SK-N-SH (cell line): ENCODE measurements at regions not wholly inside any gene's neighbourhood (a gene's known extent, or its start where the extent isn't known, plus 50 kb on each side); places are given as distances from the start of the nearest gene placed in this dataset.

Source experiments
- CTCF ChIA-PET: fragments of 300-600, 350-600 bp; formaldehyde crosslinking; extraction: SDS; loops from one replicate; lab custom pipeline; 2021; lab: Yijun Ruan, JAX
- POLR2A ChIA-PET: fragments of 350-600 bp; sonication (Branson Sonifier 250); formaldehyde crosslinking; extraction: SDS; loops from one replicate; lab custom pipeline; 2020; ENCODE audit warnings: antibody characterized with exemption, inconsistent platforms; lab: Yijun Ruan, JAX
- DNase-seq: peaks from one replicate; pipeline ENCODE4 v3.0.0; 2012
- H2AFZ ChIP-seq: fragments of 200-600 bp; sonication (generic); 2 replicates; pipeline ENCODE4 v1.8.1; 2016; ENCODE audit warnings: antibody characterized with exemption, mild to moderate bottlenecking, low read depth
- H3F3A ChIP-seq: fragments of 200-600 bp; sonication (generic); replicated peaks from 2 replicates; pipeline ENCODE3; 2016; ENCODE audit warnings: antibody characterized with exemption, mild to moderate bottlenecking; ENCODE audit not compliant: insufficient read depth
- H3K27ac ChIP-seq, 2 experiments: fragments of 200-500 bp in 1 of 2; fragments of 200-600 bp in 1 of 2; sonication (Bioruptor generic) in 1 of 2; sonication (generic), shearing (Covaris generic) in 1 of 2; 2 replicates each; pipeline versions ENCODE4 v1.5.1 to v1.6.1; 2014 to 2016; ENCODE audit warnings: low read depth in 2 of 2, inconsistent platforms in 1 of 2, low read length in 1 of 2, mild to moderate bottlenecking in 1 of 2, mixed read lengths in 1 of 2
- H3K27me3 ChIP-seq: fragments of 200-600 bp; sonication (generic), shearing (Covaris generic); 2 replicates; pipeline ENCODE4 v1.6.1; 2016; ENCODE audit warnings: mixed run types; ENCODE audit not compliant: insufficient read depth
- H3K36me3 ChIP-seq, 2 experiments: fragments of 200-500 bp in 1 of 2; fragments of 200-600 bp in 1 of 2; sonication (Bioruptor generic) in 1 of 2; sonication (generic) in 1 of 2; replicated peaks in 1 of 2; 2 replicates each; pipeline versions ENCODE3 to v1.5.1; 2014 to 2016; ENCODE audit warnings: low read length in 1 of 2, mild to moderate bottlenecking in 1 of 2; ENCODE audit not compliant: insufficient read depth in 2 of 2, control insufficient read depth in 1 of 2
- H3K4me1 ChIP-seq, 2 experiments: fragments of 200-500 bp in 1 of 2; fragments of 200-600 bp in 1 of 2; sonication (Bioruptor generic) in 1 of 2; sonication (generic), shearing (Covaris generic) in 1 of 2; 2 replicates each; pipeline versions ENCODE4 v1.5.1 to v1.6.1; 2014 to 2016; ENCODE audit warnings: low read depth in 1 of 2, low read length in 1 of 2, mixed run types in 1 of 2; ENCODE audit not compliant: insufficient read depth in 2 of 2, control insufficient read depth in 1 of 2
- H3K4me2 ChIP-seq: fragments of 200-600 bp; sonication (generic), shearing (Covaris generic); 2 replicates; pipeline ENCODE4 v1.6.1; 2017; ENCODE audit warnings: mixed run types
- H3K4me3 ChIP-seq, 2 experiments: fragments of 200-500 bp in 1 of 2; fragments of 200-600 bp in 1 of 2; sonication (Bioruptor generic) in 1 of 2; sonication (generic), shearing (Covaris generic) in 1 of 2; 2 replicates each; pipeline versions ENCODE4 v1.5.1 to v1.8.1; 2014 to 2016; ENCODE audit warnings: low read depth in 2 of 2, inconsistent platforms in 1 of 2, low read length in 1 of 2, mild to moderate bottlenecking in 1 of 2, mixed read lengths in 1 of 2, moderate library complexity in 1 of 2
- H3K79me2 ChIP-seq: fragments of 200-600 bp; sonication (generic); 2 replicates; pipeline ENCODE4 v1.8.1; 2017; ENCODE audit warnings: mild to moderate bottlenecking; ENCODE audit not compliant: insufficient read depth
- H3K9ac ChIP-seq: fragments of 200-600 bp; sonication (generic); 2 replicates; pipeline ENCODE4 v1.6.1; 2017; ENCODE audit warnings: mixed run types
- H3K9me2 ChIP-seq: fragments of 200-600 bp; sonication (generic); 2 replicates; pipeline ENCODE4 v1.6.1; 2017; ENCODE audit warnings: mixed run types
- H3K9me3 ChIP-seq: fragments of 200-600 bp; sonication (generic); 2 replicates; pipeline ENCODE4 v1.6.1; 2017; ENCODE audit warnings: mixed run types, mild to moderate bottlenecking, moderate library complexity
- H4K20me1 ChIP-seq: fragments of 200-600 bp; sonication (generic); 2 replicates; pipeline ENCODE4 v1.6.1; 2017; ENCODE audit warnings: mild to moderate bottlenecking, mixed run types; ENCODE audit not compliant: insufficient read depth
- CHD2 ChIP-seq: fragments of 150-350 bp; IDR thresholded peaks from 2 replicates; pipeline ENCODE4 v1.6.1; 2018; ENCODE audit warnings: low read length; ENCODE audit not compliant: partially characterized antibody
- CTCF ChIP-seq: fragments of 200-600 bp; sonication (generic); IDR thresholded peaks from 2 replicates; pipeline ENCODE4 v1.6.1; 2017; ENCODE audit warnings: antibody characterized with exemption, mild to moderate bottlenecking, moderate library complexity
- ELF1 ChIP-seq: IDR thresholded peaks from 2 replicates; pipeline ENCODE4 v1.4.0; 2012
- EP300 ChIP-seq, 2 experiments: IDR thresholded peaks; 2 replicates each; pipeline versions ENCODE4 v1.4.0 to v1.6.1; 2012; ENCODE audit warnings: borderline replicate concordance in 1 of 2, low read depth in 1 of 2, low read length in 1 of 2
- FOSL2 ChIP-seq: IDR thresholded peaks from 2 replicates; pipeline ENCODE4 v1.4.0; 2012; ENCODE audit warnings: low read depth, mild to moderate bottlenecking, moderate library complexity, borderline replicate concordance
- POLR2AphosphoS5 ChIP-seq: IDR thresholded peaks from 2 replicates; pipeline ENCODE4 v1.6.1; 2012; ENCODE audit warnings: low read depth, low read length
- RAD21 ChIP-seq: IDR thresholded peaks from 2 replicates; pipeline ENCODE4 v1.6.1; 2012; ENCODE audit warnings: mild to moderate bottlenecking, low read length
- RCOR1 ChIP-seq: fragments of 150-350 bp; IDR thresholded peaks from 2 replicates; pipeline ENCODE4 v1.6.1; 2017; ENCODE audit warnings: antibody characterized with exemption, low read length
- REST ChIP-seq: IDR thresholded peaks from 2 replicates; pipeline ENCODE4 v1.6.1; 2012; ENCODE audit warnings: mild to moderate bottlenecking, low read depth, low read length, moderate library complexity
- TAF1 ChIP-seq: IDR thresholded peaks from 2 replicates; pipeline ENCODE4 v1.6.1; 2012; ENCODE audit warnings: low read depth, mild to moderate bottlenecking, low read length, moderate library complexity, borderline replicate concordance
- TEAD4 ChIP-seq: IDR thresholded peaks from 2 replicates; pipeline ENCODE4 v1.4.0; 2012; ENCODE audit warnings: mild to moderate bottlenecking, borderline replicate concordance; ENCODE audit not compliant: insufficient read depth
- USF2 ChIP-seq: fragments of 150-350 bp; IDR thresholded peaks from 2 replicates; pipeline ENCODE4 v1.6.1; 2017; ENCODE audit warnings: antibody characterized with exemption, low read length, low read depth, borderline replicate concordance
- WGBS: methylation state at CpG from one replicate; pipeline ENCODE4 v1.1.6; 2017; ENCODE audit warnings: low lambda C conversion rate; 5-methylcytosine and 5-hydroxymethylcytosine counted together

GRCh38 chr12:107267604-107268003, 174.3 kb upstream of the CRY1 start:
- Histone ChIP-seq H3K4me2 (no peak overlapping the region), H3K4me3 (no peak overlapping the region), H2AFZ (no peak overlapping the region), H4K20me1 (no peaks in the 10 kb centered on the region), H3K4me1 (no peaks in the 10 kb centered on the region), H3K27me3 (no peaks in the 10 kb centered on the region), H3K9me2 (no peaks in the 10 kb centered on the region), H3K36me3 (no peaks in the 10 kb centered on the region), H3K9ac (no peak overlapping the region), H3K79me2 (no peaks in the 10 kb centered on the region), H3K9me3 (no peaks in the 10 kb centered on the region), H3K27ac (no peak overlapping the region), H3F3A (no peaks in the 10 kb centered on the region)
- ChIA-PET CTCF (interaction anchor here (1.6 kb wide), 1 partner anchor 340 kb away, joined by 4 read pairs; no protein-coding TSS in a partner anchor), POLR2A (no interaction called here)
- 30% methylated on average over 1 of the region's 1 CpG for WGBS
- no peak for DNase-seq
- TF ChIP-seq FOSL2 (no peak), CTCF (no peak), EP300 (IDR thresholded peaks at IDR 0.05; ENCODE audit: borderline replicate concordance in 1 of 2, low read depth in 1 of 2, low read length in 1 of 2) (no peak), ELF1 (no peak), USF2 (no peak), REST (no peak), RAD21 (no peak), CHD2 (no peak), RCOR1 (no peak), TAF1 (no peak), POLR2AphosphoS5 (no peak), TEAD4 (no peak)
